ENCODE measurements at regions not wholly inside any gene's neighbourhood (a gene's known extent, or its start where the extent isn't known, plus 50 kb on each side); places are given as distances from the start of the nearest gene placed in this dataset.

DNA sequence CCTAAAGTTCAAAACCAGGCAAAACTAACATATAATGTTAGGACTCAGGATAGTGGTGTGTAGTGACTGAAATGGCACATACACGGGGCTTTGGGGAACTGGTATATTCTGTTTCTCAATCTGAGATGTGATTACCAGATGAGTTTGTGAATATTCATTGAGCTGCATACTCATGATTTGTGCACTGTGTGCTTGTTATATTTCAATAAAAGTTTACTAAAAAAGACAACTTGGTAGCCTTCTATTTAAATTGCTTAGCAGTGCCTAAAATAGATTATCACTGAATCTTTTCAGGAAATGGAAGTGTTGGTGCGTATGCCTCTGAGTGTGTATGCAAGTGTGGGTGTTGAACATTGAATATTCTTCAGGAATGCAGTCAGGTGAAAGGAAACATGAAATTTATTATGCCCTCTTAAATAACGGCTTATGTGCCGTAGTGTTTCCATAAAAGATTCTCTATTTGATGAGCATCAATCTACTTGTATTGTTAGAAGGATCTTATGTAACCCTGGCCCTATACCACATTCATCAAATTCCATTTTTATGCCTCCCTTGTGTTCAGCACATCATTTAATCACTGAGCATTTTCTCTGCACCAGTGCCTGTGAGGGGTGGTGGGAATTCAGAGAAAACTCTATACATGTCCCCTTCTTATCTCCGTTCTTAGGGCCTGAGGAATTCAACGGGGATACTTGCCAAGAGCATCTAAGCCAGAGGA is 82.6 kb upstream of the AUTS2 start:
- H3K9me3 Mint-ChIP-seq (ENCODE audit: unreplicated experiment) = no peaks in the 10 kb centered on the region
- no peak overlapping the region for H3K4me3 Mint-ChIP-seq (ENCODE audit: unreplicated experiment)
- H4K20me1 ChIP-seq (ENCODE audit: insufficient read depth, low read length) = no peaks in the 10 kb centered on the region

DNA sequence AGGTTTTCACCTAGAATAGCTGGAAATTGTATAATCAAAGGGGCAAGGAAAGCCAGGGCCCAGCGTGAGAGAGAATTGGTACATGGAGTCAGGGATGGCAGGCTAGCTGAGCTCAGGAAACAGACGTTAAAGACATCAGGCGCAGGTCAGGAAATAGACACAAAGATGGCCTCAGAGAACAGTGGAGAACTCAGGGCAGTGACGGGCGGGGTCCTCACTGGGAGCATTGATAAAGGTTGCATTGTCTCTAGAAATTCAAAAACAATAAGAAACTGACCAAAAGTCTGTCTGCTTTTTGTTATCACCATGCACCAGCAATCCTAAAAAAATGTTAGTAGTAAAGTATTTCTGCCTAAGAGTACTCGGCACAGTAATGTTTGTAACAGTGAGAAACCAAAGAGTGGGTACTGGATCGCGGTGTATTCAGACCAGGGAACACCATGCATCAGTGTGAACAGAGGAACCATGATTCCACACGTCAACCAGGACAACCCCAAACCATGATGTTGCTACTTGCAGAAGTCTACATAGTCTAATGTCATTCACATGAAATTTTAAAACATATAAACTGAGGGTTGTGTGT is 81.9 kb upstream of the AUTS2 start:
- Histone ChIP-seq H3K4me2 (ENCODE audit: low read length) (no peak overlapping the region), H3K9me3 (ENCODE audit: insufficient read depth, low read depth, low read length) (no peaks in the 10 kb centered on the region), H3K79me2 (ENCODE audit: insufficient read depth, low read length) (no peaks in the 10 kb centered on the region), H2AFZ (ENCODE audit: low read depth, low read length) (no peak overlapping the region), H3K36me3 (ENCODE audit: insufficient read depth, low read length) (no peaks in the 10 kb centered on the region), H3K4me1 (ENCODE audit: insufficient read depth, low read length) (no peaks in the 10 kb centered on the region), H4K20me1 (ENCODE audit: insufficient read depth, low read length) (no peaks in the 10 kb centered on the region), H3K27ac (ENCODE audit: low read depth, low read length) (no peak overlapping the region), H3K27me3 (ENCODE audit: insufficient read depth, low read length) (peaks cover 5% of the 10 kb centered on the region), H3K9ac (ENCODE audit: low read length) (no peak overlapping the region), H3K4me3 (ENCODE audit: insufficient read depth, low read depth, low read length) (no peak overlapping the region)
- Mint-ChIP-seq H3K9me3 (ENCODE audit: unreplicated experiment) (no peaks in the 10 kb centered on the region), H3K4me1 (ENCODE audit: low read depth, unreplicated experiment) (no peaks in the 10 kb centered on the region), H3K4me3 (ENCODE audit: unreplicated experiment) (no peak overlapping the region), H3K27ac (ENCODE audit: unreplicated experiment) (no peak overlapping the region), H3K27me3 (ENCODE audit: low read depth, unreplicated experiment) (peaks cover 9% of the 10 kb centered on the region), H3K36me3 (ENCODE audit: low read depth, unreplicated experiment) (no peaks in the 10 kb centered on the region)
- DNase-seq (ENCODE audit: low read depth) = no peak
- FAIRE-seq = no peak
- TF ChIP-seq, protein P1, sequence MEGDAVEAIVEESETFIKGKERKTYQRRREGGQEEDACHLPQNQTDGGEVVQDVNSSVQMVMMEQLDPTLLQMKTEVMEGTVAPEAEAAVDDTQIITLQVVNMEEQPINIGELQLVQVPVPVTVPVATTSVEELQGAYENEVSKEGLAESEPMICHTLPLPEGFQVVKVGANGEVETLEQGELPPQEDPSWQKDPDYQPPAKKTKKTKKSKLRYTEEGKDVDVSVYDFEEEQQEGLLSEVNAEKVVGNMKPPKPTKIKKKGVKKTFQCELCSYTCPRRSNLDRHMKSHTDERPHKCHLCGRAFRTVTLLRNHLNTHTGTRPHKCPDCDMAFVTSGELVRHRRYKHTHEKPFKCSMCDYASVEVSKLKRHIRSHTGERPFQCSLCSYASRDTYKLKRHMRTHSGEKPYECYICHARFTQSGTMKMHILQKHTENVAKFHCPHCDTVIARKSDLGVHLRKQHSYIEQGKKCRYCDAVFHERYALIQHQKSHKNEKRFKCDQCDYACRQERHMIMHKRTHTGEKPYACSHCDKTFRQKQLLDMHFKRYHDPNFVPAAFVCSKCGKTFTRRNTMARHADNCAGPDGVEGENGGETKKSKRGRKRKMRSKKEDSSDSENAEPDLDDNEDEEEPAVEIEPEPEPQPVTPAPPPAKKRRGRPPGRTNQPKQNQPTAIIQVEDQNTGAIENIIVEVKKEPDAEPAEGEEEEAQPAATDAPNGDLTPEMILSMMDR (IDR thresholded peaks at IDR 0.05; ENCODE audit: insufficient read depth, low read depth, low read length) = no peak

More for the DNA sequence above, 82.6 kb upstream of the AUTS2 start:
- Mint-ChIP-seq H3K27me3 (ENCODE audit: low read depth, unreplicated experiment) (peaks cover 13% of the 10 kb centered on the region), H3K36me3 (ENCODE audit: low read depth, unreplicated experiment) (no peaks in the 10 kb centered on the region), H3K4me1 (ENCODE audit: low read depth, unreplicated experiment) (no peaks in the 10 kb centered on the region), H3K27ac (ENCODE audit: unreplicated experiment) (no peak overlapping the region)
- Histone ChIP-seq H3K27ac (ENCODE audit: low read depth, low read length) (no peak overlapping the region), H3K27me3 (ENCODE audit: insufficient read depth, low read length) (peaks cover 5% of the 10 kb centered on the region), H3K4me3 (ENCODE audit: insufficient read depth, low read depth, low read length) (no peak overlapping the region), H3K4me1 (ENCODE audit: insufficient read depth, low read length) (no peaks in the 10 kb centered on the region), H3K79me2 (ENCODE audit: insufficient read depth, low read length) (no peaks in the 10 kb centered on the region), H3K36me3 (ENCODE audit: insufficient read depth, low read length) (no peaks in the 10 kb centered on the region), H3K9me3 (ENCODE audit: insufficient read depth, low read depth, low read length) (no peaks in the 10 kb centered on the region), H3K4me2 (ENCODE audit: low read length) (no peak overlapping the region), H2AFZ (ENCODE audit: low read depth, low read length) (no peak overlapping the region), H3K9ac (ENCODE audit: low read length) (no peak overlapping the region)
- FAIRE-seq (no peak), DNase-seq (ENCODE audit: low read depth) (peak; percentile 26)
- no peak for TF ChIP-seq EZH2 (IDR thresholded peaks at IDR 0.05; ENCODE audit: insufficient read depth, low read length)
- TF ChIP-seq, protein P1 (IDR thresholded peaks at IDR 0.05; ENCODE audit: insufficient read depth, low read depth, low read length) = no peak

Measured in astrocyte (in vitro differentiated cells and primary cell).